ENCODE measurements at regions not wholly inside any gene's neighbourhood (a gene's known extent, or its start where the extent isn't known, plus 50 kb on each side); places are given as distances from the start of the nearest gene placed in this dataset.
"Not testable (repeated sequence)": the region's sequence is repeated elsewhere in the genome, so short reads cannot be mapped to it uniquely, and the experiment has no call there.

GRCh38 chr2:204389120-204389519, 156.2 kb upstream of the PARD3B start:
- TF ChIP-seq, protein P1, sequence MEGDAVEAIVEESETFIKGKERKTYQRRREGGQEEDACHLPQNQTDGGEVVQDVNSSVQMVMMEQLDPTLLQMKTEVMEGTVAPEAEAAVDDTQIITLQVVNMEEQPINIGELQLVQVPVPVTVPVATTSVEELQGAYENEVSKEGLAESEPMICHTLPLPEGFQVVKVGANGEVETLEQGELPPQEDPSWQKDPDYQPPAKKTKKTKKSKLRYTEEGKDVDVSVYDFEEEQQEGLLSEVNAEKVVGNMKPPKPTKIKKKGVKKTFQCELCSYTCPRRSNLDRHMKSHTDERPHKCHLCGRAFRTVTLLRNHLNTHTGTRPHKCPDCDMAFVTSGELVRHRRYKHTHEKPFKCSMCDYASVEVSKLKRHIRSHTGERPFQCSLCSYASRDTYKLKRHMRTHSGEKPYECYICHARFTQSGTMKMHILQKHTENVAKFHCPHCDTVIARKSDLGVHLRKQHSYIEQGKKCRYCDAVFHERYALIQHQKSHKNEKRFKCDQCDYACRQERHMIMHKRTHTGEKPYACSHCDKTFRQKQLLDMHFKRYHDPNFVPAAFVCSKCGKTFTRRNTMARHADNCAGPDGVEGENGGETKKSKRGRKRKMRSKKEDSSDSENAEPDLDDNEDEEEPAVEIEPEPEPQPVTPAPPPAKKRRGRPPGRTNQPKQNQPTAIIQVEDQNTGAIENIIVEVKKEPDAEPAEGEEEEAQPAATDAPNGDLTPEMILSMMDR (IDR thresholded peaks at IDR 0.05), result no peak
- TF ChIP-seq POLR2A (IDR thresholded peaks at IDR 0.05) (no peak), EP300 (IDR thresholded peaks at IDR 0.05) (no peak)
- Histone ChIP-seq H3K27me3 (no peaks in the 10 kb centered on the region), H3K9me3 (no peaks in the 10 kb centered on the region), H3K4me3 (no peak overlapping the region), H3K4me1 (peaks cover 0 to 3% (median 0%) of the 10 kb centered on the region in 4 donors), H3K27ac (no peak overlapping the region), H3K36me3 (no peaks in the 10 kb centered on the region)
- no peak for DNase-seq (ENCODE audit: low spot score in 2 of 2)
- 95 to 96% methylated on average over 1 of the region's 1 CpG for WGBS, 2 donors

DNA sequence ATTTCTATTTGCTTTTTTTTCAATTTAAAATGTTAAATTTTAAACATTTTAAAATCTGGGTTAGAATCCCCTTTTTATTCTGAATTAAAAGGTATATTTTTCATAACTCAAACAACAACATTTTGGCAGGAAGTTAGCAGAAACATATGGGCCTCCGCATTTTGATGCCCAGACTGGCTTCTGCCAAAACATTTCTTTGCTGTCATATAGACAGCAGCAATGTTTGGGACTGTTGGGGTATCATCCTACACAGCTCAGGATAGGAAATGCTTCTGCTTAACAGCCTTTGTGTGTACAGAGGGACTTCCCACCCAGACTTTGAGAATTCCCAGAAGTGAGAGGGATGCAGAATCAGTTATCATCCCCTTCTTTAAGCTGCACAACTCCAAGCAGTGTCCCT, 155.4 kb upstream of the PARD3B start:
- DNase-seq (ENCODE audit: low spot score in 2 of 2), result no peak
- TF ChIP-seq POLR2A (IDR thresholded peaks at IDR 0.05), result no peak
- TF ChIP-seq EP300 (IDR thresholded peaks at IDR 0.05), result no peak
- TF ChIP-seq, protein P1 (IDR thresholded peaks at IDR 0.05), result no peak

DNA sequence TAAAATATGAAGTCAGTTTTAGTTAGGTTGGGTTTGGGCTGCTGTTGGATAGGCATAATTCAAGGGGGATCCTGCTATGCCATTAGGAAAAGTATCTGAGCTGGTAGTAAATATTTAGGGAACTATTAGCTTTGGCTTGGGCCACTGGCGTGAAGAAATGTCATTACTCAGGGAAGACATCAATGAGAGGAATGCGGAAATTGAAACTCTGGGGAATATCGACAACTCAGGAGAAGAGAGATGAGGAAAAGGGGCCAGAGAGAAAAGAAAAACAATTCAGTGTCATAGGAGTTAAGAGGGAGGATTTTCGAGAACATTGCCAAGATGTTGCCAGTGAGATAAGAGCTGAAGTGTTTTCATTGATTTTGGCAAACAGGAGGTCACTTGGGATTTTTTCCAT, 149.7 kb upstream of the PARD3B start:
- TF ChIP-seq EP300 (IDR thresholded peaks at IDR 0.05) (no peak), POLR2A (IDR thresholded peaks at IDR 0.05) (no peak)
- TF ChIP-seq, protein P1 (IDR thresholded peaks at IDR 0.05), result no peak
- H3K36me3 ChIP-seq, result no peaks in the 10 kb centered on the region
- no peaks in the 10 kb centered on the region for H3K27me3 ChIP-seq
- H3K9me3 ChIP-seq, result no peaks in the 10 kb centered on the region
- no peaks in the 10 kb centered on the region for H3K4me1 ChIP-seq
- H3K27ac ChIP-seq, result no peak overlapping the region
- no peak overlapping the region for H3K4me3 ChIP-seq
- DNase-seq (ENCODE audit: low spot score in 2 of 2), result no peak
- 73 to 76% methylated on average over 4 of the region's 4 CpGs for WGBS, 2 donors

More for the DNA sequence above, 155.4 kb upstream of the PARD3B start:
- H3K4me1 ChIP-seq, result peaks cover 0 to 3% (median 0%) of the 10 kb centered on the region in 4 donors
- no peak overlapping the region for H3K27ac ChIP-seq
- H3K27me3 ChIP-seq, result no peaks in the 10 kb centered on the region
- H3K36me3 ChIP-seq, result no peaks in the 10 kb centered on the region
- H3K9me3 ChIP-seq, result no peaks in the 10 kb centered on the region
- 91 to 97% methylated on average over 1 of the region's 1 CpG for WGBS, 2 donors
- no peak overlapping the region for H3K4me3 ChIP-seq

- Histone ChIP-seq H3K27ac (no peak overlapping the region), H3K36me3 (no peaks in the 10 kb centered on the region), H3K9me3 (no peaks in the 10 kb centered on the region), H3K27me3 (no peaks in the 10 kb centered on the region), H3K4me1 (no peaks in the 10 kb centered on the region), H3K4me3 (no peak overlapping the region)
- WGBS, 2 donors, result 91 to 93% methylated on average over 5 of the region's 5 CpGs
- DNase-seq (ENCODE audit: low spot score in 2 of 2), result no peak
- TF ChIP-seq POLR2A (IDR thresholded peaks at IDR 0.05), result no peak
- no peak for TF ChIP-seq EP300 (IDR thresholded peaks at IDR 0.05)
- TF ChIP-seq, protein P1 (IDR thresholded peaks at IDR 0.05), result no peak
These were observed 144.2 kb upstream of the PARD3B start for GRCh38 chr2:204401114-204401513.

DNA sequence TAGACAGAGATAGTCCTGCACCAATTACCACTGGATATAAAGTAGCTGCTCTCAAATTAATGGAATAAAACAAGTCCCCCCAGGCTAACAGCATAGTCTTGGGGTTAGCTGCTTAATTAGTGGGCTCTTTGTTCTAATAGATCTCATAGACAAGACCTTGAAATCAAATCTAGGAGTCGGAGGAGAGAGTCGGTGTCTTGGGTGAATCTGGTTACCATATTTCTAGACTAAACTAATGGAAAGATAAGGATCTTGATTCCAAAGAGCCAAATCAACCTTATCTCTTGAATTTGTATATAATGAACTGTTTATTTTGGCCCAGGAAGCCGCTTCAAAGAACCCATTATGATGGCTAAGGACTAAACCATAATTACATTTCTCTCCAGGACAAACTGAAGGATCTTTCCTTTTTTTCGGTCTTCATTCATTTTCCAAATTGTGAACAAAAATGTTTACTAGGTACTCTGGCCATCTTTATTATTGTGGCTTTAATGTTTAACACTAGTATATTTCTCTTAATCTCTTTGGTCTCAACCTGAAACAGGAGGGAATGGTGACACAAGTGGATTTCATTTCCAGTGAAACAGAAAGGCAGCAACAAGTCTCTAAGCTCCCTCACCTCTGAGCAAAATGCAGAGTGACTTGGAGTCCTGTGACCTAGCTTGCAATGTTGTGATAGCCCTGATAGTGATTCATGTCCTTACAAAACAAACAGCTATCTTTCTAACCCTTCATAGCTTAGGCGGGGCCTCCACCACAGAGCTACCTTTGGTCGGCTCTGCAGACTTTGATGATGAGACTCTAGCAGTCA, 137.9 kb upstream of the PARD3B start:
- H3K27ac ChIP-seq, result no peak overlapping the region
- no peak for DNase-seq (ENCODE audit: low spot score in 2 of 2)
- TF ChIP-seq EP300 (IDR thresholded peaks at IDR 0.05), result no peak
- TF ChIP-seq, protein P1 (IDR thresholded peaks at IDR 0.05), result no peak
- TF ChIP-seq POLR2A (IDR thresholded peaks at IDR 0.05), result no peak
- H3K4me1 ChIP-seq, result no peaks in the 10 kb centered on the region
- no peaks in the 10 kb centered on the region for H3K27me3 ChIP-seq
- WGBS, 2 donors, result 86 to 90% methylated on average over 6 of the region's 6 CpGs
- H3K9me3 ChIP-seq, result no peaks in the 10 kb centered on the region
- H3K4me3 ChIP-seq, result no peak overlapping the region
- H3K36me3 ChIP-seq, result no peaks in the 10 kb centered on the region

- not testable (repeated sequence) for H3K4me3 ChIP-seq; H3K27ac ChIP-seq; H3K4me1 ChIP-seq; H3K27me3 ChIP-seq; DNase-seq (ENCODE audit: low spot score in 2 of 2); H3K36me3 ChIP-seq
- WGBS, 2 donors, result 73 to 88% methylated on average over 2 of the region's 2 CpGs
- peaks cover 0 to 14% (median 0%) of the 10 kb centered on the region in 4 donors for H3K9me3 ChIP-seq
These were observed 132.5 kb upstream of the PARD3B start for GRCh38 chr2:204412782-204413181.
